A549 (cell line): ENCODE measurements at regions not wholly inside any gene's neighbourhood (a gene's known extent, or its start where the extent isn't known, plus 50 kb on each side); places are given as distances from the start of the nearest gene placed in this dataset.

ENCODE experiments used
- BHLHE40 ChIP-seq: IDR thresholded peaks from 2 replicates; pipeline ENCODE4 v1.6.1; 2012; ENCODE audit warnings: low read depth, low read length, inconsistent platforms
- GATA3 ChIP-seq: IDR thresholded peaks from 2 replicates; pipeline ENCODE4 v1.6.1; 2012; ENCODE audit warnings: borderline replicate concordance
- NFE2L2 ChIP-seq: fragments of 150-350 bp; conservative IDR thresholded peaks from 2 replicates; pipeline ENCODE4 v1.6.1; 2014; ENCODE audit warnings: low read length
- POLR2A ChIP-seq: IDR thresholded peaks from 2 replicates; pipeline ENCODE4 v1.6.1; 2012; ENCODE audit warnings: mild to moderate bottlenecking, low read length
- SMC3 ChIP-seq: fragments of >200 bp; sonication (Bioruptor Twin); formaldehyde crosslinking; IDR thresholded peaks from 3 replicates; pipeline ENCODE4 v1.6.1; 2018; ENCODE audit warnings: inconsistent platforms
- TF ChIP-seq, protein P1 (sequence below): fragments of >200 bp; sonication (Bioruptor Twin); formaldehyde crosslinking; IDR thresholded peaks from 3 replicates; pipeline ENCODE4 v1.5.1; 2016
- TF ChIP-seq, protein P2 (sequence below): IDR thresholded peaks from 2 replicates; pipeline ENCODE4 v1.6.1; 2012; ENCODE audit warnings: low read depth, borderline replicate concordance

DNA sequence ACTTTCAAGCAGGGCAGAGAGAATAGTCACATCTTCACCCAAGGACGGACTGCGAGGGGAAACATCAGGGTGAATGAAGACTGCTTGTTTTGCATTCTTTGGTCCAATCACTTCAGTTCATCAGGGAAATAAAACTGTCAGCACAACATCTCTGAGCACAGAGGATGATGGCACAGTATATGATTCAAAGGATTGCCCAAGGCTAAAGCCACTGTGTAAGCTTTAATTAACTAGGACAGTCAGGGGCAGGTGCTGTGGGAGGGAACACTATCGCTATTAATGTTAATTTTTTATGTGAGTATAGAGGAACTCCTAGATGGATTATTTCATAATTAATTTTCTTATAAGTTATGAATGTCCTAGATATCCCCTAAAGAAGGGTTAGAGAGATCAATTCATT lies 112.1 kb downstream of the BASP1 start:
- TF ChIP-seq NFE2L2 (no peak), BHLHE40 (no peak), SMC3 (no peak), POLR2A (no peak), GATA3 (no peak)
- TF ChIP-seq, protein P1, sequence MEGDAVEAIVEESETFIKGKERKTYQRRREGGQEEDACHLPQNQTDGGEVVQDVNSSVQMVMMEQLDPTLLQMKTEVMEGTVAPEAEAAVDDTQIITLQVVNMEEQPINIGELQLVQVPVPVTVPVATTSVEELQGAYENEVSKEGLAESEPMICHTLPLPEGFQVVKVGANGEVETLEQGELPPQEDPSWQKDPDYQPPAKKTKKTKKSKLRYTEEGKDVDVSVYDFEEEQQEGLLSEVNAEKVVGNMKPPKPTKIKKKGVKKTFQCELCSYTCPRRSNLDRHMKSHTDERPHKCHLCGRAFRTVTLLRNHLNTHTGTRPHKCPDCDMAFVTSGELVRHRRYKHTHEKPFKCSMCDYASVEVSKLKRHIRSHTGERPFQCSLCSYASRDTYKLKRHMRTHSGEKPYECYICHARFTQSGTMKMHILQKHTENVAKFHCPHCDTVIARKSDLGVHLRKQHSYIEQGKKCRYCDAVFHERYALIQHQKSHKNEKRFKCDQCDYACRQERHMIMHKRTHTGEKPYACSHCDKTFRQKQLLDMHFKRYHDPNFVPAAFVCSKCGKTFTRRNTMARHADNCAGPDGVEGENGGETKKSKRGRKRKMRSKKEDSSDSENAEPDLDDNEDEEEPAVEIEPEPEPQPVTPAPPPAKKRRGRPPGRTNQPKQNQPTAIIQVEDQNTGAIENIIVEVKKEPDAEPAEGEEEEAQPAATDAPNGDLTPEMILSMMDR: no peak
- TF ChIP-seq, protein P2, sequence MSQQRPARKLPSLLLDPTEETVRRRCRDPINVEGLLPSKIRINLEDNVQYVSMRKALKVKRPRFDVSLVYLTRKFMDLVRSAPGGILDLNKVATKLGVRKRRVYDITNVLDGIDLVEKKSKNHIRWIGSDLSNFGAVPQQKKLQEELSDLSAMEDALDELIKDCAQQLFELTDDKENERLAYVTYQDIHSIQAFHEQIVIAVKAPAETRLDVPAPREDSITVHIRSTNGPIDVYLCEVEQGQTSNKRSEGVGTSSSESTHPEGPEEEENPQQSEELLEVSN: no peak
